CD4-positive, CD25-positive, alpha-beta regulatory T cell (primary cell): ENCODE measurements at regions not wholly inside any gene's neighbourhood (a gene's known extent, or its start where the extent isn't known, plus 50 kb on each side); places are given as distances from the start of the nearest gene placed in this dataset.

Source experiments
- ATAC-seq, 2 donors: fragments of 150-1000 bp; cut with Tn5 transposase; one replicate each; pipeline ENCODE4 v1.10.0; 2021; ENCODE audit warnings: low read depth in 2 of 2, moderate number of reproducible peaks in 2 of 2, moderate library complexity in 1 of 2
- DNase-seq, 3 donors: peaks; one replicate each; pipeline versions ENCODE4 v3.0.0 to v3.0.0-alpha.2; 2012 to 2022; ENCODE audit warnings: mixed read lengths in 1 of 3
- H3K27ac ChIP-seq: one replicate; pipeline ENCODE4 v1.7.0; 2013; ENCODE audit warnings: mild to moderate bottlenecking, low read length; ENCODE audit not compliant: insufficient read depth, poor library complexity, severe bottlenecking
- H3K27me3 ChIP-seq: one replicate; pipeline ENCODE4 v1.7.0; 2013; ENCODE audit warnings: low read length; ENCODE audit not compliant: control insufficient read depth, insufficient read depth
- H3K36me3 ChIP-seq: one replicate; pipeline ENCODE4 v1.7.0; 2013; ENCODE audit warnings: mild to moderate bottlenecking, low read length, moderate library complexity; ENCODE audit not compliant: control insufficient read depth, insufficient read depth
- H3K4me1 ChIP-seq: 2 replicates; pipeline ENCODE4 v1.7.0; 2013; ENCODE audit warnings: mild to moderate bottlenecking, low read length; ENCODE audit not compliant: insufficient read depth, control insufficient read depth, poor library complexity, severe bottlenecking
- H3K4me3 ChIP-seq: one replicate; pipeline ENCODE4 v1.7.0; 2013; ENCODE audit warnings: low read depth, mild to moderate bottlenecking, low read length, moderate library complexity
- H3K9me3 ChIP-seq, 2 experiments: 1 replicate in 1 of 2; 2 replicates in 1 of 2; pipeline ENCODE4 v1.7.0; 2013; ENCODE audit warnings: low read length in 2 of 2, mild to moderate bottlenecking in 1 of 2, moderate library complexity in 1 of 2; ENCODE audit not compliant: control insufficient read depth in 2 of 2
- H3K27ac Mint-ChIP-seq, 3 donors: one replicate each; pipeline ENCODE4 v1.8.0; 2020 to 2022; ENCODE audit warnings: mild to moderate bottlenecking in 3 of 3, mixed read lengths in 3 of 3, moderate library complexity in 2 of 3
- H3K27me3 Mint-ChIP-seq: one replicate; pipeline ENCODE4 v1.8.0; 2022; ENCODE audit warnings: mild to moderate bottlenecking, mixed read lengths
- H3K36me3 Mint-ChIP-seq: one replicate; pipeline ENCODE4 v1.8.0; 2020; ENCODE audit warnings: mixed read lengths
- H3K4me1 Mint-ChIP-seq, 4 donors: one replicate each; pipeline ENCODE4 v1.8.0; 2020 to 2022; ENCODE audit warnings: mixed read lengths in 4 of 4, mild to moderate bottlenecking in 1 of 4
- H3K4me3 Mint-ChIP-seq, 4 donors: one replicate each; pipeline ENCODE4 v1.8.0; 2020 to 2022; ENCODE audit warnings: mild to moderate bottlenecking in 4 of 4, mixed read lengths in 4 of 4, moderate library complexity in 3 of 4
- H3K9me3 Mint-ChIP-seq, 7 donors: one replicate each; pipeline ENCODE4 v1.8.0; 2020 to 2022; ENCODE audit warnings: mixed read lengths in 7 of 7, mild to moderate bottlenecking in 3 of 7, moderate library complexity in 2 of 7

- Mint-ChIP-seq H3K36me3 (no peaks in the 10 kb centered on the region), H3K4me3 (no peak overlapping the region), H3K27me3 (no peaks in the 10 kb centered on the region), H3K27ac (no peak overlapping the region), H3K9me3 (peaks cover 0 to 4% (median 0%) of the 10 kb centered on the region in 7 donors), H3K4me1 (no peaks in the 10 kb centered on the region)
- Histone ChIP-seq H3K4me3 (no peak overlapping the region), H3K4me1 (no peaks in the 10 kb centered on the region), H3K27me3 (no peaks in the 10 kb centered on the region), H3K9me3 (no peaks in the 10 kb centered on the region), H3K36me3 (no peaks in the 10 kb centered on the region), H3K27ac (no peak overlapping the region)
- DNase-seq (no peak), ATAC-seq (no peak)
Observed at GRCh38 chr5:155299386-155300005, 285.9 kb downstream of the KIF4B start.

GRCh38 chr5:155303120-155303519, 289.6 kb downstream of the KIF4B start:
- DNase-seq: no peak
- no peaks in the 10 kb centered on the region for H3K4me1 ChIP-seq
- no peaks in the 10 kb centered on the region for H3K9me3 ChIP-seq
- Mint-ChIP-seq H3K27ac (no peak overlapping the region), H3K36me3 (no peaks in the 10 kb centered on the region), H3K4me3 (no peak overlapping the region), H3K4me1 (no peaks in the 10 kb centered on the region), H3K9me3 (peaks cover 0 to 4% (median 0%) of the 10 kb centered on the region in 7 donors), H3K27me3 (no peaks in the 10 kb centered on the region)
- H3K27me3 ChIP-seq: no peaks in the 10 kb centered on the region
- no peaks in the 10 kb centered on the region for H3K36me3 ChIP-seq
- H3K27ac ChIP-seq: no peak overlapping the region
- no peak for ATAC-seq
- no peak overlapping the region for H3K4me3 ChIP-seq

GRCh38 chr5:155307229-155307628, 293.7 kb downstream of the KIF4B start:
- Histone ChIP-seq H3K9me3 (no peaks in the 10 kb centered on the region), H3K27me3 (no peaks in the 10 kb centered on the region), H3K27ac (no peak overlapping the region), H3K36me3 (no peaks in the 10 kb centered on the region), H3K4me3 (no peak overlapping the region), H3K4me1 (no peaks in the 10 kb centered on the region)
- peaks cover 0 to 2% (median 0%) of the 10 kb centered on the region in 7 donors for H3K9me3 Mint-ChIP-seq
- no peak for ATAC-seq
- no peak for DNase-seq
- H3K4me1 Mint-ChIP-seq: no peaks in the 10 kb centered on the region
- no peak overlapping the region for H3K4me3 Mint-ChIP-seq
- no peak overlapping the region for H3K27ac Mint-ChIP-seq
- no peaks in the 10 kb centered on the region for H3K36me3 Mint-ChIP-seq
- no peaks in the 10 kb centered on the region for H3K27me3 Mint-ChIP-seq

- H3K27me3 ChIP-seq: no peaks in the 10 kb centered on the region
- Mint-ChIP-seq H3K36me3 (no peaks in the 10 kb centered on the region), H3K27ac (no peak overlapping the region), H3K27me3 (no peaks in the 10 kb centered on the region), H3K9me3 (peaks cover 0 to 2% (median 0%) of the 10 kb centered on the region in 7 donors), H3K4me1 (no peaks in the 10 kb centered on the region), H3K4me3 (no peak overlapping the region)
- no peak overlapping the region for H3K4me3 ChIP-seq
- H3K4me1 ChIP-seq: no peaks in the 10 kb centered on the region
- H3K36me3 ChIP-seq: no peaks in the 10 kb centered on the region
- DNase-seq (no peak), ATAC-seq (no peak)
- H3K27ac ChIP-seq: no peak overlapping the region
- H3K9me3 ChIP-seq: no peaks in the 10 kb centered on the region
Observed at GRCh38 chr5:155308289-155308688, 294.7 kb downstream of the KIF4B start.

- no peak for ATAC-seq
Observed at GRCh38 chr5:155309021-155309746, 295.6 kb downstream of the KIF4B start.

GRCh38 chr5:155311721-155312120, 298.2 kb downstream of the KIF4B start:
- no peaks in the 10 kb centered on the region for H3K9me3 ChIP-seq
- no peak overlapping the region for H3K4me3 ChIP-seq
- Mint-ChIP-seq H3K27me3 (no peaks in the 10 kb centered on the region), H3K27ac (no peak overlapping the region), H3K4me1 (no peaks in the 10 kb centered on the region), H3K36me3 (no peaks in the 10 kb centered on the region), H3K4me3 (no peak overlapping the region), H3K9me3 (peaks cover 0 to 4% (median 0%) of the 10 kb centered on the region in 7 donors)
- no peaks in the 10 kb centered on the region for H3K27me3 ChIP-seq
- H3K27ac ChIP-seq: no peak overlapping the region
- H3K4me1 ChIP-seq: no peaks in the 10 kb centered on the region
- ATAC-seq: no peak
- H3K36me3 ChIP-seq: no peaks in the 10 kb centered on the region
- no peak for DNase-seq

More at GRCh38 chr5:155309021-155309746, 295.6 kb downstream of the KIF4B start:
- Histone ChIP-seq H3K4me1 (no peaks in the 10 kb centered on the region), H3K27ac (no peak overlapping the region), H3K27me3 (no peaks in the 10 kb centered on the region), H3K9me3 (no peaks in the 10 kb centered on the region), H3K4me3 (no peak overlapping the region), H3K36me3 (no peaks in the 10 kb centered on the region)
- Mint-ChIP-seq H3K36me3 (no peaks in the 10 kb centered on the region), H3K9me3 (peaks cover 0 to 2% (median 0%) of the 10 kb centered on the region in 7 donors), H3K4me1 (no peaks in the 10 kb centered on the region), H3K27ac (no peak overlapping the region), H3K27me3 (no peaks in the 10 kb centered on the region), H3K4me3 (no peak overlapping the region)
- no peak for DNase-seq

- Mint-ChIP-seq H3K9me3 (peaks cover 0 to 5% (median 0%) of the 10 kb centered on the region in 7 donors), H3K36me3 (no peaks in the 10 kb centered on the region), H3K4me1 (no peaks in the 10 kb centered on the region), H3K4me3 (no peak overlapping the region), H3K27ac (no peak overlapping the region), H3K27me3 (no peaks in the 10 kb centered on the region)
- Histone ChIP-seq H3K27me3 (no peaks in the 10 kb centered on the region), H3K9me3 (no peaks in the 10 kb centered on the region), H3K4me3 (no peak overlapping the region), H3K36me3 (no peaks in the 10 kb centered on the region), H3K27ac (no peak overlapping the region), H3K4me1 (no peaks in the 10 kb centered on the region)
- DNase-seq (no peak), ATAC-seq (no peak)
Observed at GRCh38 chr5:155313518-155313917, 300.0 kb downstream of the KIF4B start.
